ENCODE measurements at regions not wholly inside any gene's neighbourhood (a gene's known extent, or its start where the extent isn't known, plus 50 kb on each side); places are given as distances from the start of the nearest gene placed in this dataset.
"Not testable (repeated sequence)": the region's sequence is repeated elsewhere in the genome, so short reads cannot be mapped to it uniquely, and the experiment has no call there.

DNA sequence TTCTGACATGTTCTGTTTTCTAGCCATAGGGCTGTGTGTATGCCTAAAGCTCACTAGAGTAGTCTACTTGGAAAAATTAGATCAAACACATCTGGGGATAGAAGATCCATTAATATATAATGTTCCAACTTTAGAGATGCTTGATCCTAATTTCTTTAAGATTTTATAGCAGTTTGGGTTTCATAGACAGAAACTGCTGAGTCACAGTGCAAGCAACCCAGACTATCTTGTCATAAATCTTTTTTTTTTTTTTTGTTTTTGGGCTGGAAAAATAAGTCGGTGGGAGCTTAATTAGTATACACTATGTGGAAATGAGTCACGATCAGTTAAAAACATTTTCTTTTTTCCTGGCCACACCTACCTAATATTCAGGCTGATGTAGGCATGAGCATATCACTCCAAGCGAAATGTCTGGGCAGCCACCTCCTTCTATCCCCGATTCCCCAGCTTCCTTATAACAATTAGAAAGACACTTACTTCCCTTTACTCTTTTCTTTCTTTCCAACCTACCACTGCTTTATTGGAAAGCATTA lies 58.2 kb upstream of the CASK start (continued):
- TF ChIP-seq, protein P1, sequence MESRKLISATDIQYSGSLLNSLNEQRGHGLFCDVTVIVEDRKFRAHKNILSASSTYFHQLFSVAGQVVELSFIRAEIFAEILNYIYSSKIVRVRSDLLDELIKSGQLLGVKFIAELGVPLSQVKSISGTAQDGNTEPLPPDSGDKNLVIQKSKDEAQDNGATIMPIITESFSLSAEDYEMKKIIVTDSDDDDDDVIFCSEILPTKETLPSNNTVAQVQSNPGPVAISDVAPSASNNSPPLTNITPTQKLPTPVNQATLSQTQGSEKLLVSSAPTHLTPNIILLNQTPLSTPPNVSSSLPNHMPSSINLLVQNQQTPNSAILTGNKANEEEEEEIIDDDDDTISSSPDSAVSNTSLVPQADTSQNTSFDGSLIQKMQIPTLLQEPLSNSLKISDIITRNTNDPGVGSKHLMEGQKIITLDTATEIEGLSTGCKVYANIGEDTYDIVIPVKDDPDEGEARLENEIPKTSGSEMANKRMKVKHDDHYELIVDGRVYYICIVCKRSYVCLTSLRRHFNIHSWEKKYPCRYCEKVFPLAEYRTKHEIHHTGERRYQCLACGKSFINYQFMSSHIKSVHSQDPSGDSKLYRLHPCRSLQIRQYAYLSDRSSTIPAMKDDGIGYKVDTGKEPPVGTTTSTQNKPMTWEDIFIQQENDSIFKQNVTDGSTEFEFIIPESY (IDR thresholded peaks at IDR 0.05), result no peak
- TF ChIP-seq EGR1 (IDR thresholded peaks at IDR 0.05; ENCODE audit: low read depth in 2 of 2), result no peak
- TF ChIP-seq TAF1 (conservative IDR thresholded peaks at IDR 0.05), result no peak
- TF ChIP-seq, protein P2, sequence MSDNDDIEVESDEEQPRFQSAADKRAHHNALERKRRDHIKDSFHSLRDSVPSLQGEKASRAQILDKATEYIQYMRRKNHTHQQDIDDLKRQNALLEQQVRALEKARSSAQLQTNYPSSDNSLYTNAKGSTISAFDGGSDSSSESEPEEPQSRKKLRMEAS (IDR thresholded peaks at IDR 0.05), result no peak
- TF ChIP-seq JUND (IDR thresholded peaks at IDR 0.05), result no peak
- TF ChIP-seq RXRA (IDR thresholded peaks at IDR 0.05), result no peak
- TF ChIP-seq RAD21 (IDR thresholded peaks at IDR 0.05), result no peak

DNA sequence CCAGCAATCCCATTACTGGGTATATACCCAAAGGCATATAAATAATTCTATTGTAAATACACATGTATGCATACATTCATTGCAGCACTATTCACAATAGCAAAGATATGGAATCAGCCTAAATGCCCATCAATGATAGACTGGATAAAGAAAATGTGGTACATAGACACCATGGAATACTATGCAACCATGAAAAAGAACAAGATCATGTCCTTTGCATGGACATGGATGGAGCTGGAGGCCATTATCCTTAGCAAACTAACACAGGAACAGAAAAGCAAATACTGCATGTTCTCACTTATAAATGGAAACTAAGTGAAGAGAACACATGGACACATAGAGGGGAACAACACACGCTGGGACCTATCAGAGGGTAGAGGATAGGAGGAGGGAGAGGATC lies 51.3 kb upstream of the CASK start:
- DNase-seq (ENCODE audit: low spot score); H3K36me3 ChIP-seq (ENCODE audit: control insufficient read depth in 4 of 4, insufficient read depth in 3 of 4, low read depth in 1 of 4, low read length in 3 of 4); H3K27me3 ChIP-seq (ENCODE audit: control insufficient read depth in 4 of 4, insufficient read depth in 4 of 4, low read length in 3 of 4); H3K27ac ChIP-seq (ENCODE audit: low read depth in 1 of 2, low read length in 2 of 2); H3K9me3 ChIP-seq (ENCODE audit: control insufficient read depth in 4 of 4, low read length in 3 of 4); H3K4me1 ChIP-seq (ENCODE audit: control insufficient read depth in 4 of 4, insufficient read depth in 4 of 4, low read length in 3 of 4); H3K4me3 ChIP-seq (ENCODE audit: low read depth in 1 of 3, low read length in 3 of 3); H3K9ac ChIP-seq (ENCODE audit: low read depth in 1 of 2, low read length in 2 of 2): not testable (repeated sequence)
- WGBS, result 94% methylated on average over 1 of the region's 1 CpG

DNA sequence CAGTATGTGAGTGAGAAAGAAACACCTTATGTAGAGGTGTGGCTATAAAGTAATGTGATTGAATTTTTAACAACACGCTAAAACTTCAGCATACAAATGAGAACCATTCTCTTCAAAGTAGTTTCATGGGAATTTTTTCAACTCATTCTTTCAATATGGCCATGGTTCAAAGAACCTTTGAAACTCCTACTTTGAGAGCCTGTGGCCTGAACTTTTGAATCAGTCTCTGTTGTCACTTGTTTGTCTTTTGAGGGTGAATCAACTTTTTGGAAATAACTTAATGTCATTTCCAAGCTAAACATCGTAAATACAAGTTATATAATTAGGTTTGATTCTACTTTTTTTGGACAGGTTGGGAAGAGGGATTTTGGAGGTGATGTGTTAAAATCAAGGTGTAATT lies 49.9 kb upstream of the CASK start:
- H3K9ac ChIP-seq (ENCODE audit: low read depth in 1 of 2, low read length in 2 of 2), result no peak overlapping the region
- no peak for DNase-seq (ENCODE audit: low spot score)
- TF ChIP-seq, protein P1 (IDR thresholded peaks at IDR 0.05), result no peak
- TF ChIP-seq YY1 (IDR thresholded peaks at IDR 0.05) (peak; percentile 25), SP1 (IDR thresholded peaks at IDR 0.05) (no peak), FOXA1 (IDR thresholded peaks at IDR 0.05) (no peak), RXRA (IDR thresholded peaks at IDR 0.05) (peak in 1 of 2 donors; percentile 42), FOXA2 (IDR thresholded peaks at IDR 0.05) (no peak), EGR1 (IDR thresholded peaks at IDR 0.05; ENCODE audit: low read depth in 2 of 2) (no peak), JUND (IDR thresholded peaks at IDR 0.05) (no peak), HNF4G (IDR thresholded peaks at IDR 0.05) (no peak), TAF1 (conservative IDR thresholded peaks at IDR 0.05) (no peak), RAD21 (IDR thresholded peaks at IDR 0.05) (no peak), HNF4A (conservative IDR thresholded peaks at IDR 0.05) (peak; percentile 14 to 57), NR2F2 (IDR thresholded peaks at IDR 0.05) (no peak), GABPA (IDR thresholded peaks at IDR 0.05 in 1 of 2, conservative IDR thresholded peaks at IDR 0.05 in 1 of 2) (no peak)
- TF ChIP-seq, protein P3, sequence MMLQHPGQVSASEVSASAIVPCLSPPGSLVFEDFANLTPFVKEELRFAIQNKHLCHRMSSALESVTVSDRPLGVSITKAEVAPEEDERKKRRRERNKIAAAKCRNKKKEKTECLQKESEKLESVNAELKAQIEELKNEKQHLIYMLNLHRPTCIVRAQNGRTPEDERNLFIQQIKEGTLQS (IDR thresholded peaks at IDR 0.05), result no peak
- TF ChIP-seq, protein P2 (IDR thresholded peaks at IDR 0.05), result no peak
- TF ChIP-seq, protein P4, sequence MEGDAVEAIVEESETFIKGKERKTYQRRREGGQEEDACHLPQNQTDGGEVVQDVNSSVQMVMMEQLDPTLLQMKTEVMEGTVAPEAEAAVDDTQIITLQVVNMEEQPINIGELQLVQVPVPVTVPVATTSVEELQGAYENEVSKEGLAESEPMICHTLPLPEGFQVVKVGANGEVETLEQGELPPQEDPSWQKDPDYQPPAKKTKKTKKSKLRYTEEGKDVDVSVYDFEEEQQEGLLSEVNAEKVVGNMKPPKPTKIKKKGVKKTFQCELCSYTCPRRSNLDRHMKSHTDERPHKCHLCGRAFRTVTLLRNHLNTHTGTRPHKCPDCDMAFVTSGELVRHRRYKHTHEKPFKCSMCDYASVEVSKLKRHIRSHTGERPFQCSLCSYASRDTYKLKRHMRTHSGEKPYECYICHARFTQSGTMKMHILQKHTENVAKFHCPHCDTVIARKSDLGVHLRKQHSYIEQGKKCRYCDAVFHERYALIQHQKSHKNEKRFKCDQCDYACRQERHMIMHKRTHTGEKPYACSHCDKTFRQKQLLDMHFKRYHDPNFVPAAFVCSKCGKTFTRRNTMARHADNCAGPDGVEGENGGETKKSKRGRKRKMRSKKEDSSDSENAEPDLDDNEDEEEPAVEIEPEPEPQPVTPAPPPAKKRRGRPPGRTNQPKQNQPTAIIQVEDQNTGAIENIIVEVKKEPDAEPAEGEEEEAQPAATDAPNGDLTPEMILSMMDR (IDR thresholded peaks at IDR 0.05; ENCODE audit: low read depth, low read length, missing input control), result no peak
- TF ChIP-seq, protein P5, sequence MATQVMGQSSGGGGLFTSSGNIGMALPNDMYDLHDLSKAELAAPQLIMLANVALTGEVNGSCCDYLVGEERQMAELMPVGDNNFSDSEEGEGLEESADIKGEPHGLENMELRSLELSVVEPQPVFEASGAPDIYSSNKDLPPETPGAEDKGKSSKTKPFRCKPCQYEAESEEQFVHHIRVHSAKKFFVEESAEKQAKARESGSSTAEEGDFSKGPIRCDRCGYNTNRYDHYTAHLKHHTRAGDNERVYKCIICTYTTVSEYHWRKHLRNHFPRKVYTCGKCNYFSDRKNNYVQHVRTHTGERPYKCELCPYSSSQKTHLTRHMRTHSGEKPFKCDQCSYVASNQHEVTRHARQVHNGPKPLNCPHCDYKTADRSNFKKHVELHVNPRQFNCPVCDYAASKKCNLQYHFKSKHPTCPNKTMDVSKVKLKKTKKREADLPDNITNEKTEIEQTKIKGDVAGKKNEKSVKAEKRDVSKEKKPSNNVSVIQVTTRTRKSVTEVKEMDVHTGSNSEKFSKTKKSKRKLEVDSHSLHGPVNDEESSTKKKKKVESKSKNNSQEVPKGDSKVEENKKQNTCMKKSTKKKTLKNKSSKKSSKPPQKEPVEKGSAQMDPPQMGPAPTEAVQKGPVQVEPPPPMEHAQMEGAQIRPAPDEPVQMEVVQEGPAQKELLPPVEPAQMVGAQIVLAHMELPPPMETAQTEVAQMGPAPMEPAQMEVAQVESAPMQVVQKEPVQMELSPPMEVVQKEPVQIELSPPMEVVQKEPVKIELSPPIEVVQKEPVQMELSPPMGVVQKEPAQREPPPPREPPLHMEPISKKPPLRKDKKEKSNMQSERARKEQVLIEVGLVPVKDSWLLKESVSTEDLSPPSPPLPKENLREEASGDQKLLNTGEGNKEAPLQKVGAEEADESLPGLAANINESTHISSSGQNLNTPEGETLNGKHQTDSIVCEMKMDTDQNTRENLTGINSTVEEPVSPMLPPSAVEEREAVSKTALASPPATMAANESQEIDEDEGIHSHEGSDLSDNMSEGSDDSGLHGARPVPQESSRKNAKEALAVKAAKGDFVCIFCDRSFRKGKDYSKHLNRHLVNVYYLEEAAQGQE (IDR thresholded peaks at IDR 0.05), result no peak
- H3K27me3 ChIP-seq (ENCODE audit: control insufficient read depth in 4 of 4, insufficient read depth in 4 of 4, low read length in 3 of 4), result peaks cover 0 to 2% (median 0%) of the 10 kb centered on the region in 4 donors
- no peak overlapping the region for H3K4me3 ChIP-seq (ENCODE audit: low read depth in 1 of 3, low read length in 3 of 3)
- WGBS, result 47% methylated on average over 2 of the region's 2 CpGs
- H3K9me3 ChIP-seq (ENCODE audit: control insufficient read depth in 4 of 4, low read length in 3 of 4), result no peaks in the 10 kb centered on the region
- H3K4me1 ChIP-seq (ENCODE audit: control insufficient read depth in 4 of 4, insufficient read depth in 4 of 4, low read length in 3 of 4), result no peaks in the 10 kb centered on the region
- H3K27ac ChIP-seq (ENCODE audit: low read depth in 1 of 2, low read length in 2 of 2), result peak overlapping the region in 1 of 2 donors; percentile 15
- H3K36me3 ChIP-seq (ENCODE audit: control insufficient read depth in 4 of 4, insufficient read depth in 3 of 4, low read depth in 1 of 4, low read length in 3 of 4), result no peaks in the 10 kb centered on the region
